Loucy (cell line): ENCODE measurements at regions not wholly inside any gene's neighbourhood (a gene's known extent, or its start where the extent isn't known, plus 50 kb on each side); places are given as distances from the start of the nearest gene placed in this dataset.

Experiments used
- CTCF ChIP-seq: fragments of 200-600 bp; sonication (generic); conservative IDR thresholded peaks from 2 replicates; pipeline ENCODE4 v1.5.1; 2014; ENCODE audit warnings: mild to moderate bottlenecking, antibody characterized with exemption, low read length
- EZH2phosphoT487 ChIP-seq: fragments of 200-600 bp; IDR thresholded peaks from 2 replicates; pipeline ENCODE4 v1.6.1; 2018; ENCODE audit warnings: antibody characterized with exemption, mild to moderate bottlenecking, moderate library complexity, borderline replicate concordance

- TF ChIP-seq CTCF (no peak), EZH2phosphoT487 (no peak)
Observed at GRCh38 chr5:17696627-17697026, 62.4 kb downstream of the TAF11L14 start.
